ENCODE measurements at regions not wholly inside any gene's neighbourhood (a gene's known extent, or its start where the extent isn't known, plus 50 kb on each side); places are given as distances from the start of the nearest gene placed in this dataset.
A peak's percentile ranks its signal among the peaks of the same experiment; 100 is the strongest.

DNA sequence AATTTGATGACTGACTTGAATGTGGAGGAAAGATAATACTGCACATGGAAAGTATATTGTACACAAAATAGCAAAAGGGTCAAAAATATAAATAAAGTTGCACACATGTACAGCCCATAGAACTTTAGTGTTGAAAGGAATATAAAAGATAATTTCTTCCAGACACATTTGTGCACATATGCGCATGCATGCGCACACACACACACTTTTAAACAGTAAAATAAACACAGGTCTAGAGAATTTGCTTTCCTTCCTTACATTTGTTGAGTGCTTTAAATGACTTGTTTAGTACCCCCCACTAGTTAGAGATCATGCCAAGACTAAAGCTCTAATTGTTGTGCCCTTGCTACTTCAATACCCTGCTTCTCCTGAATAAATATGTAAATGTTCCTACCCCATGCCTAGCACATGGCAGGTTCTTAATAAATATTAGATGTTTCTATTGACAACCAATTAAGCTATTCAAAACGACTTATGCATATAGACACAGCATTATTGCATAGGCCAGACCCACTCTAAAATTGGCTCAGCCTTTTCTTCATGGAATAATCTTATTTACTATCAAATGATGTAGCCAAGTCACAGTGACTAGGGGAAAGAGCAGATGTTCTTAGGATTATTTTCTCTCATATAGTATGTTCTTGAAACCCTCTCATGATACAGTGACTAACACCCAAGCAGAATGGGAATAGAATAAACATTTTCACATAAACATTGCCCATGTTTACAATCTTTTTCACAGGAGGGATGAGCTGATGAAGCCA is 165.5 kb upstream of the ACVR2A start:
- Histone ChIP-seq H3K9me3 (no peaks in the 10 kb centered on the region), H3K4me1 (no peaks in the 10 kb centered on the region), H3K4me3 (no peak overlapping the region), H3K27ac (no peak overlapping the region), H3K27me3 (no peaks in the 10 kb centered on the region), H3K36me3 (no peaks in the 10 kb centered on the region)
- intact Hi-C loops (cut with DNase I; ENCODE audit: low total_unique reads), result no loop called here
- DNase-seq (ENCODE audit: low spot score in 2 of 2), result no peak
- no peak for TF ChIP-seq POLR2A (IDR thresholded peaks at IDR 0.05)
- TF ChIP-seq POLR2AphosphoS5 (IDR thresholded peaks at IDR 0.05), result no peak
- TF ChIP-seq, protein P1, sequence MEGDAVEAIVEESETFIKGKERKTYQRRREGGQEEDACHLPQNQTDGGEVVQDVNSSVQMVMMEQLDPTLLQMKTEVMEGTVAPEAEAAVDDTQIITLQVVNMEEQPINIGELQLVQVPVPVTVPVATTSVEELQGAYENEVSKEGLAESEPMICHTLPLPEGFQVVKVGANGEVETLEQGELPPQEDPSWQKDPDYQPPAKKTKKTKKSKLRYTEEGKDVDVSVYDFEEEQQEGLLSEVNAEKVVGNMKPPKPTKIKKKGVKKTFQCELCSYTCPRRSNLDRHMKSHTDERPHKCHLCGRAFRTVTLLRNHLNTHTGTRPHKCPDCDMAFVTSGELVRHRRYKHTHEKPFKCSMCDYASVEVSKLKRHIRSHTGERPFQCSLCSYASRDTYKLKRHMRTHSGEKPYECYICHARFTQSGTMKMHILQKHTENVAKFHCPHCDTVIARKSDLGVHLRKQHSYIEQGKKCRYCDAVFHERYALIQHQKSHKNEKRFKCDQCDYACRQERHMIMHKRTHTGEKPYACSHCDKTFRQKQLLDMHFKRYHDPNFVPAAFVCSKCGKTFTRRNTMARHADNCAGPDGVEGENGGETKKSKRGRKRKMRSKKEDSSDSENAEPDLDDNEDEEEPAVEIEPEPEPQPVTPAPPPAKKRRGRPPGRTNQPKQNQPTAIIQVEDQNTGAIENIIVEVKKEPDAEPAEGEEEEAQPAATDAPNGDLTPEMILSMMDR (IDR thresholded peaks at IDR 0.05), result no peak

DNA sequence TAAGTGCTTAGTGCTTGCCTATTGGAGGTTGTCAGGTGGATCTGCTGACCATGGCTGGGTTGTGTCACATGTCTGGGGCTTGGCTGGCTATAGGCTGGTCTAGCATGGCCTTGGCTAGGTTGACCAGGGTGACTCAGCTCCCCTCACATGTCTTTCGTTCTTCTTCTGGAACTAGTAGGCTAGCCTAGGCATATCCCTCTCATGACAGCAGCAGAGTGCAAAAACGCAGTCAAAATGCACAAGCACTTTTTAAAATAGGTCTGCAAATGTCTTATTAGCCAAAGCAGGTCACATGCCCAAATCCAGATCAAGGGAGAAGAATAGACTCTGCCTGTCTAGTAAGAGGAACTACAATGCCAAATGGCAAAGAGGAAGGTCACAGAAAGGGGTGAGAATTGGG is 179.7 kb upstream of the ACVR2A start:
- TF ChIP-seq POLR2AphosphoS5 (IDR thresholded peaks at IDR 0.05) (no peak), POLR2A (IDR thresholded peaks at IDR 0.05) (no peak)
- TF ChIP-seq, protein P1 (IDR thresholded peaks at IDR 0.05), result no peak
- Histone ChIP-seq H3K4me3 (no peak overlapping the region), H3K9me3 (no peaks in the 10 kb centered on the region), H3K27ac (no peak overlapping the region), H3K27me3 (no peaks in the 10 kb centered on the region), H3K4me1 (no peaks in the 10 kb centered on the region), H3K36me3 (no peaks in the 10 kb centered on the region)
- intact Hi-C loops (cut with DNase I; ENCODE audit: low total_unique reads), result no loop called here
- DNase-seq (ENCODE audit: low spot score in 2 of 2), result no peak

DNA sequence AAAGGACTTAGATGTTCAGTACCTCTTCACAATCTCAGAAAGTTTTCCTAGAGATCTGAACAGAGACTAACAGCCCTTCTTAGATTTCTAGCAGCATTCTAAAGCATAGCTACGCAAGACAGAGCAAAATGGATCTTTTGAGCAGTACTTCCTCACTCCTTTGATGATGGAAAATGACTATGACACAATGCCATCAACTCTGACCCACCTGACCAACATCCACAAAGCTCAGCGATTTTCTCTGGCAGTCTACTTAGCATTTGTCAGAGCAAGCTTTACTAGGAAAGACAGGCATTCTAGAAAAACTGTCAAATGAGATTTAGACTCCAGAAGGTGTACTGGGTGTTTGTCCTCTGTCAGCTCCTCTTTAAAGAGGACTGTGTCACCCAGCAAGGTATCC is 180.9 kb upstream of the ACVR2A start:
- Histone ChIP-seq H3K4me3 (no peak overlapping the region), H3K4me1 (no peaks in the 10 kb centered on the region), H3K27me3 (no peaks in the 10 kb centered on the region), H3K36me3 (no peaks in the 10 kb centered on the region), H3K9me3 (no peaks in the 10 kb centered on the region), H3K27ac (peak overlapping the region in 1 of 2 donors; percentile 19)
- intact Hi-C loops (cut with DNase I; ENCODE audit: low total_unique reads), result no loop called here
- no peak for DNase-seq (ENCODE audit: low spot score in 2 of 2)
- TF ChIP-seq, protein P1 (IDR thresholded peaks at IDR 0.05), result no peak
- TF ChIP-seq POLR2A (IDR thresholded peaks at IDR 0.05) (no peak), POLR2AphosphoS5 (IDR thresholded peaks at IDR 0.05) (no peak)

DNA sequence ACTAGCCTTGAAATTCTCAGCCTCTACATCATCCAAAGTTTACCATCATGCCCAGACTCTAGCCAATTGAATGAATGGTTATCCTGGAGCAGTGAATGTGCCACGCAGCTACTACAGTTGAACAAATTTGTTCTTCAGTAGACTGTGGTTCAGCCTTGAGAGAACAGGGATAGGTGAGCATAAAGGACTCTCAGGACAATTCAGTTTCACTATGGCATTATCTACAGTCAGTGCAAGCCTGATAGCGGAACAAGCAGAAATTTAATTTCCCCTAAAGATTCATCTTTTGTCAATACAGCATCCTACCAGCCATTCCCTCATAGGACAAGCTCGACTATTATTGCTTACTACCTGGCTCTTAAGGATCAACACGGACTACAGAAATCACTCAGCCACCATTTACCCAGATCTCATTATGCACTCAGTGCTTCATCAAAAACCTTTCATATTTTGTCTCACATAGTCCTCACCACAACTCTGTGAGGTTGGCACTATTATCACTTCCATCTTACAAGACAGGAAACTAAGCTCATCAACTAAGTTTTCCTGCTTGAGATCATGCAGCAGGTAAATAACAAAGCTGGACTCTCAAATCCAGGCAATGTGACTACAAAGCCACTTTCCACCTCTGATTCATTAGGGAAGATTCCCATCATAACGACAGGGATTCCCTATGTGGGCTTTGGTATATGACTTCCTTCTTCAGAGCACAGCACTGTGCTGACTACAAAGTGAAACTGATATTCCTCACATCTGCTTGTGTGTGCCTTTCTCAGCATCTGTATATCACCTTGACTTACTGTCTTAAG is 181.5 kb upstream of the ACVR2A start:
- no peak for DNase-seq (ENCODE audit: low spot score in 2 of 2)
- intact Hi-C loops (cut with DNase I; ENCODE audit: low total_unique reads), result no loop called here
- Histone ChIP-seq H3K4me1 (no peaks in the 10 kb centered on the region), H3K36me3 (no peaks in the 10 kb centered on the region), H3K27me3 (no peaks in the 10 kb centered on the region), H3K4me3 (no peak overlapping the region), H3K27ac (peak overlapping the region in 1 of 2 donors; percentile 19), H3K9me3 (no peaks in the 10 kb centered on the region)
- TF ChIP-seq POLR2A (IDR thresholded peaks at IDR 0.05), result no peak
- TF ChIP-seq, protein P1 (IDR thresholded peaks at IDR 0.05), result no peak
- no peak for TF ChIP-seq POLR2AphosphoS5 (IDR thresholded peaks at IDR 0.05)

DNA sequence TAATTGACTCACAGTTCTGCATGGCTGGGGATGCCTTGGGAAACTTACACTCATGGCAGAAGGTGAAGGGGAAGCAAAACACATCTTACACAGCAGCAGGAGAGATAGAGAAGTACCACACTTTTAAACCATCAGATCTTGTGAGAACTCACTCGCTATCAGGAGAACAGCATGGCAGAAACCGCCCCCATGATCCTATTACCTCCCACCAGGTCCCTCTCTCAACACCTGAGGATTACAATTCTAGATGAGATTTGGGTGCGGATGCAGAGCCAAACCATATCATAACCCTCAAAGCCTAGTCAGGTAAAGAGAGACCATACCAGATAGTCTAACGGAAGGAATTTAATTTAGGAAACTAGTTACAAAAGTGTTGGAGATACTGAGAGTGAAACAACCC is 182.6 kb upstream of the ACVR2A start:
- Histone ChIP-seq H3K9me3 (no peaks in the 10 kb centered on the region), H3K4me1 (no peaks in the 10 kb centered on the region), H3K27me3 (no peaks in the 10 kb centered on the region), H3K27ac (no peak overlapping the region), H3K36me3 (no peaks in the 10 kb centered on the region), H3K4me3 (no peak overlapping the region)
- intact Hi-C loops (cut with DNase I; ENCODE audit: low total_unique reads), result no loop called here
- no peak for TF ChIP-seq POLR2A (IDR thresholded peaks at IDR 0.05)
- TF ChIP-seq POLR2AphosphoS5 (IDR thresholded peaks at IDR 0.05), result no peak
- TF ChIP-seq, protein P1 (IDR thresholded peaks at IDR 0.05), result no peak
- DNase-seq (ENCODE audit: low spot score in 2 of 2), result no peak
